HCT116 (cell line): ENCODE measurements at regions not wholly inside any gene's neighbourhood (a gene's known extent, or its start where the extent isn't known, plus 50 kb on each side); places are given as distances from the start of the nearest gene placed in this dataset.

Experiments
- ATAC-seq: fragments of 200-7000 bp; cut with Tn5 transposase; 2 replicates; pipeline ENCODE4 v1.9.1; 2020; ENCODE audit warnings: mild to moderate bottlenecking, moderate library complexity
- BruUV-seq: library from RNA; stranded (reverse); fragments of 400-500 nt; replicated peaks from 2 replicates; lab custom pipeline; 2021; lab: Mats Ljungman, UMichigan
- CTCF ChIA-PET: fragments of 300-600 bp; sonication (Branson Sonifier 250); formaldehyde crosslinking; loops from one replicate; lab custom pipeline; 2021; ENCODE audit warnings: antibody characterized with exemption; lab: Charles Lee
- POLR2A ChIA-PET: fragments of 300-600, 350-600 bp; sonication (Branson Sonifier 250); formaldehyde crosslinking; loops from one replicate; lab custom pipeline; 2021; ENCODE audit warnings: antibody characterized with exemption; lab: Charles Lee
- RAD21 ChIA-PET, 2 experiments: fragments of 300-600 bp; sonication (Branson Sonifier 250); formaldehyde crosslinking; loops; one replicate each; lab custom pipeline; 2023; ENCODE audit warnings: low total read pairs in 2 of 2; ENCODE audit not compliant: uncharacterized antibody in 2 of 2, unreplicated experiment in 2 of 2, low non-redundant PET in 1 of 2; lab: Charles Lee
- DNase-seq: peaks from one replicate; pipeline ENCODE4 v3.0.0-alpha.2; 2010; ENCODE audit warnings: low read depth, low spot score
- H2AFZ ChIP-seq: fragments of 200-600 bp; shearing (Covaris generic), sonication (generic); 2 replicates; pipeline ENCODE4 v1.6.1; 2017; ENCODE audit warnings: low read depth, mixed run types, mixed read lengths, antibody characterized with exemption, low read length; ENCODE audit not compliant: poor library complexity, severe bottlenecking
- H3K27ac ChIP-seq: 2 replicates; pipeline ENCODE4 v1.5.1; 2012; ENCODE audit warnings: low read depth, low read length
- H3K27me3 ChIP-seq: fragments of 200-600 bp; sonication (generic); 2 replicates; pipeline ENCODE4 v1.6.1; 2016; ENCODE audit warnings: mixed run types, low read length, mixed read lengths; ENCODE audit not compliant: insufficient read depth
- H3K36me3 ChIP-seq, 2 experiments: fragments of 200-500 bp in 1 of 2; fragments of 200-600 bp in 1 of 2; sonication (Bioruptor generic) in 1 of 2; sonication (generic) in 1 of 2; 2 replicates each; pipeline versions ENCODE4 v1.5.1 to v1.6.1; 2014 to 2016; ENCODE audit warnings: low read length in 2 of 2, inconsistent platforms in 1 of 2, mixed read lengths in 1 of 2, mixed run types in 1 of 2; ENCODE audit not compliant: insufficient read depth in 2 of 2, control insufficient read depth in 1 of 2
- H3K4me1 ChIP-seq, 2 experiments: fragments of 200-600 bp in 1 of 2; sonication (generic) in 1 of 2; 2 replicates each; pipeline versions ENCODE4 v1.5.1 to v1.6.1; 2012 to 2017; ENCODE audit warnings: low read length in 2 of 2, inconsistent platforms in 1 of 2, mild to moderate bottlenecking in 1 of 2, mixed read lengths in 1 of 2, mixed run types in 1 of 2, moderate library complexity in 1 of 2; ENCODE audit not compliant: insufficient read depth in 2 of 2, control insufficient read depth in 1 of 2
- H3K4me2 ChIP-seq: fragments of 200-600 bp; sonication (generic); 2 replicates; pipeline ENCODE4 v1.6.1; 2017; ENCODE audit warnings: mixed run types, low read length, mixed read lengths
- H3K4me3 ChIP-seq, 2 experiments: fragments of 200-600 bp in 1 of 2; sonication (generic) in 1 of 2; replicated peaks in 1 of 2; 2 replicates each; pipeline ENCODE4 v1.5.1; 2011 to 2016; ENCODE audit warnings: low read length in 2 of 2, control low read depth in 1 of 2, low read depth in 1 of 2, mild to moderate bottlenecking in 1 of 2, mixed read lengths in 1 of 2, mixed run types in 1 of 2
- H3K79me2 ChIP-seq: fragments of 200-600 bp; sonication (generic); 2 replicates; pipeline ENCODE4 v1.6.1; 2017; ENCODE audit warnings: mild to moderate bottlenecking, mixed run types, low read length, moderate library complexity, mixed read lengths; ENCODE audit not compliant: insufficient read depth
- H3K9ac ChIP-seq: fragments of 200-600 bp; sonication (generic); 2 replicates; pipeline ENCODE4 v1.6.1; 2016; ENCODE audit warnings: low read length, mixed read lengths
- H3K9me2 ChIP-seq: fragments of 200-600 bp; sonication (generic), shearing (Covaris generic); 2 replicates; pipeline ENCODE4 v1.6.1; 2017; ENCODE audit warnings: mixed run types, mild to moderate bottlenecking, moderate library complexity; ENCODE audit not compliant: insufficient read depth
- H3K9me3 ChIP-seq, 2 experiments: fragments of 200-500 bp in 1 of 2; fragments of 200-600 bp in 1 of 2; sonication (Bioruptor generic) in 1 of 2; sonication (generic) in 1 of 2; 2 replicates each; pipeline ENCODE4 v1.6.1; 2014 to 2017; ENCODE audit warnings: low read length in 2 of 2, mixed read lengths in 2 of 2, inconsistent platforms in 1 of 2, low read depth in 1 of 2, mild to moderate bottlenecking in 1 of 2, mixed run types in 1 of 2, moderate library complexity in 1 of 2; ENCODE audit not compliant: control insufficient read depth in 1 of 2, insufficient read depth in 1 of 2
- H4K20me1 ChIP-seq: fragments of 200-600 bp; sonication (generic), shearing (Covaris generic); 2 replicates; pipeline ENCODE4 v1.6.1; 2017; ENCODE audit warnings: mixed run types, mild to moderate bottlenecking, moderate library complexity; ENCODE audit not compliant: insufficient read depth
- CEBPB ChIP-seq: IDR thresholded peaks from 2 replicates; pipeline ENCODE4 v1.6.1; 2012; ENCODE audit warnings: low read depth
- EGR1 ChIP-seq: IDR thresholded peaks from 2 replicates; pipeline ENCODE4 v1.6.1; 2012; ENCODE audit warnings: low read depth
- ELF1 ChIP-seq: IDR thresholded peaks from 2 replicates; pipeline ENCODE4 v1.6.1; 2012; ENCODE audit warnings: low read depth, borderline replicate concordance
- EZH2 ChIP-seq: fragments of 200-600 bp; sonication (generic); IDR thresholded peaks from 2 replicates; pipeline ENCODE4 v1.6.1; 2017; ENCODE audit warnings: antibody characterized with exemption, mixed run types
- EZH2phosphoT487 ChIP-seq: fragments of 200-600 bp; IDR thresholded peaks from 2 replicates; pipeline ENCODE4 v1.6.1; 2018; ENCODE audit warnings: antibody characterized with exemption, borderline replicate concordance
- FOSL1 ChIP-seq: IDR thresholded peaks from 2 replicates; pipeline ENCODE4 v1.6.1; 2012; ENCODE audit warnings: low read depth
- POLR2A ChIP-seq: IDR thresholded peaks from 2 replicates; pipeline ENCODE4 v1.7.0; 2011; ENCODE audit warnings: borderline replicate concordance; ENCODE audit not compliant: insufficient read depth, insufficient read length; ENCODE audit errors: extremely low read depth
- POLR2AphosphoS5 ChIP-seq: IDR thresholded peaks from 2 replicates; pipeline ENCODE4 v1.6.1; 2011; ENCODE audit warnings: mild to moderate bottlenecking, low read depth, low read length, moderate library complexity
- RAD21 ChIP-seq: IDR thresholded peaks from 2 replicates; pipeline ENCODE4 v1.6.1; 2012; ENCODE audit warnings: low read depth, mild to moderate bottlenecking
- REST ChIP-seq: IDR thresholded peaks from 2 replicates; pipeline ENCODE4 v1.6.1; 2012; ENCODE audit warnings: low read depth
- SP1 ChIP-seq: IDR thresholded peaks from 2 replicates; pipeline ENCODE4 v1.6.1; 2012; ENCODE audit warnings: low read depth
- SRF ChIP-seq: IDR thresholded peaks from 2 replicates; pipeline ENCODE4 v1.6.1; 2012; ENCODE audit warnings: low read depth
- YY1 ChIP-seq: IDR thresholded peaks from 2 replicates; pipeline ENCODE4 v1.6.1; 2011; ENCODE audit warnings: low read length, low read depth, moderate library complexity, mild to moderate bottlenecking; ENCODE audit not compliant: insufficient replicate concordance; ENCODE audit errors: extremely low read depth
- ZFX ChIP-seq: fragments of 450-650 bp; IDR thresholded peaks from 2 replicates; pipeline ENCODE4 v1.6.1; 2017
- intact Hi-C: fragments of 100-400 bp; cut with micrococcal nuclease; formaldehyde crosslinking; loops from 2 replicates; pipeline ENCODE4 v1.10.0; 2022
- TF ChIP-seq, protein P1 (sequence below): IDR thresholded peaks from 2 replicates; pipeline ENCODE4 v1.6.1; 2012

- no peaks in the 10 kb centered on the region for H3K9me3 ChIP-seq
- ATAC-seq = no peak
- H4K20me1 ChIP-seq = no peaks in the 10 kb centered on the region
- ChIA-PET RAD21 (no interaction called here), CTCF (no interaction called here), POLR2A (interaction anchor here (0.5 kb wide), 1 partner anchor 713 kb away, joined by 3 read pairs; no protein-coding TSS in a partner anchor)
- no peaks in the 10 kb centered on the region for H3K36me3 ChIP-seq
- no peak overlapping the region for H3K9ac ChIP-seq
- no peak overlapping the region for H3K4me2 ChIP-seq
- H3K27ac ChIP-seq = no peak overlapping the region
- no peaks in the 10 kb centered on the region for H3K27me3 ChIP-seq
- no peak for TF ChIP-seq SRF
- TF ChIP-seq CEBPB = no peak
- TF ChIP-seq POLR2AphosphoS5 = no peak
- TF ChIP-seq POLR2A = no peak
- no peak for TF ChIP-seq RAD21
- no peak for TF ChIP-seq ZFX
- no peak for TF ChIP-seq ELF1
- no peak for TF ChIP-seq EGR1
- TF ChIP-seq YY1 = no peak
- TF ChIP-seq, protein P1, sequence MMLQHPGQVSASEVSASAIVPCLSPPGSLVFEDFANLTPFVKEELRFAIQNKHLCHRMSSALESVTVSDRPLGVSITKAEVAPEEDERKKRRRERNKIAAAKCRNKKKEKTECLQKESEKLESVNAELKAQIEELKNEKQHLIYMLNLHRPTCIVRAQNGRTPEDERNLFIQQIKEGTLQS = no peak
- TF ChIP-seq REST = no peak
- no peak for TF ChIP-seq EZH2
- no peak for TF ChIP-seq SP1
- no peak for TF ChIP-seq EZH2phosphoT487
- no peak for TF ChIP-seq FOSL1
- no peak overlapping the region for H2AFZ ChIP-seq
- no peaks in the 10 kb centered on the region for H3K79me2 ChIP-seq
- intact Hi-C loops = no loop called here
- H3K4me3 ChIP-seq = no peak overlapping the region
- no peak for DNase-seq
- H3K4me1 ChIP-seq = no peaks in the 10 kb centered on the region
- H3K9me2 ChIP-seq = peaks cover 6% of the 10 kb centered on the region; the same call in 1 of the 2 replicates
- BruUV-seq = no TSS peak
These were observed 244.3 kb downstream of the ZIC1 start for GRCh38 chr3:147653367-147653923.
